Trophoblast cell (in vitro differentiated cells and primary cell): ENCODE measurements at regions not wholly inside any gene's neighbourhood (a gene's known extent, or its start where the extent isn't known, plus 50 kb on each side); places are given as distances from the start of the nearest gene placed in this dataset.

Experiments used
- DNase-seq, 2 donors: peaks; one replicate each; pipeline ENCODE4 v3.0.0-alpha.2; 2016
- H2AFZ ChIP-seq: 2 replicates; pipeline ENCODE4 v1.6.1; 2013; ENCODE audit warnings: low read length, moderate library complexity, mild to moderate bottlenecking; ENCODE audit not compliant: insufficient read depth, poor library complexity
- H2AK5ac ChIP-seq: 2 replicates; pipeline ENCODE4 v1.6.1; 2013; ENCODE audit warnings: mild to moderate bottlenecking, low read length
- H2BK120ac ChIP-seq: 2 replicates; pipeline ENCODE4 v1.6.1; 2013; ENCODE audit warnings: low read length, mild to moderate bottlenecking, moderate library complexity; ENCODE audit not compliant: insufficient read depth, poor library complexity
- H2BK12ac ChIP-seq: 2 replicates; pipeline ENCODE4 v1.6.1; 2013; ENCODE audit warnings: mild to moderate bottlenecking, low read length, moderate library complexity
- H2BK5ac ChIP-seq: 2 replicates; pipeline ENCODE4 v1.6.1; 2013; ENCODE audit warnings: low read length, low read depth, moderate library complexity, mild to moderate bottlenecking; ENCODE audit not compliant: poor library complexity
- H3K14ac ChIP-seq: 2 replicates; pipeline ENCODE4 v1.6.1; 2013; ENCODE audit warnings: mild to moderate bottlenecking, low read length
- H3K18ac ChIP-seq: 2 replicates; pipeline ENCODE4 v1.6.1; 2013; ENCODE audit warnings: mild to moderate bottlenecking, low read length
- H3K23ac ChIP-seq: 2 replicates; pipeline ENCODE4 v1.6.1; 2013; ENCODE audit warnings: low read length
- H3K27ac ChIP-seq: 2 replicates; pipeline ENCODE4 v1.5.1; 2013; ENCODE audit warnings: low read depth, mild to moderate bottlenecking, inconsistent platforms, low read length, moderate library complexity
- H3K27me3 ChIP-seq: 2 replicates; pipeline ENCODE4 v1.6.1; 2013; ENCODE audit warnings: inconsistent platforms, mild to moderate bottlenecking, low read length, moderate library complexity; ENCODE audit not compliant: insufficient read depth
- H3K36me3 ChIP-seq, 2 experiments: 1 replicate in 1 of 2; 2 replicates in 1 of 2; pipeline ENCODE4 v1.6.1; 2013; ENCODE audit warnings: low read length in 2 of 2, mild to moderate bottlenecking in 2 of 2, moderate library complexity in 1 of 2; ENCODE audit not compliant: insufficient read depth in 2 of 2, control insufficient read depth in 1 of 2
- H3K4ac ChIP-seq: 2 replicates; pipeline ENCODE4 v1.6.1; 2013; ENCODE audit warnings: low read depth, mild to moderate bottlenecking, low read length, moderate library complexity
- H3K4me1 ChIP-seq, 2 experiments: 1 replicate in 1 of 2; 2 replicates in 1 of 2; pipeline ENCODE4 v1.6.1; 2013; ENCODE audit warnings: low read length in 2 of 2, mild to moderate bottlenecking in 2 of 2, moderate library complexity in 1 of 2; ENCODE audit not compliant: insufficient read depth in 2 of 2, control insufficient read depth in 1 of 2
- H3K4me2 ChIP-seq: 2 replicates; pipeline ENCODE4 v1.6.1; 2013; ENCODE audit warnings: inconsistent platforms, mild to moderate bottlenecking, low read length, moderate library complexity
- H3K4me3 ChIP-seq: 2 replicates; pipeline ENCODE4 v1.5.1; 2013; ENCODE audit warnings: mild to moderate bottlenecking, low read depth, low read length, inconsistent platforms
- H3K79me1 ChIP-seq: one replicate; pipeline ENCODE4 v1.6.1; 2013; ENCODE audit warnings: low read length
- H3K79me2 ChIP-seq: 2 replicates; pipeline ENCODE4 v1.6.1; 2013; ENCODE audit warnings: low read length, mild to moderate bottlenecking; ENCODE audit not compliant: control insufficient read depth, insufficient read depth, poor library complexity
- H3K9ac ChIP-seq: 2 replicates; pipeline ENCODE4 v1.6.1; 2013; ENCODE audit warnings: mild to moderate bottlenecking, low read length
- H3K9me3 ChIP-seq: 2 replicates; pipeline ENCODE4 v1.6.1; 2013; ENCODE audit warnings: low read depth, mild to moderate bottlenecking, control low read depth, inconsistent platforms, low read length; ENCODE audit not compliant: insufficient read depth
- H4K12ac ChIP-seq: 2 replicates; pipeline ENCODE4 v1.6.1; 2013; ENCODE audit warnings: low read depth, mild to moderate bottlenecking, low read length, moderate library complexity
- H4K8ac ChIP-seq: 2 replicates; pipeline ENCODE4 v1.6.1; 2013; ENCODE audit warnings: low read depth, mild to moderate bottlenecking, low read length, moderate library complexity
- H4K91ac ChIP-seq: one replicate; pipeline ENCODE4 v1.6.1; 2013; ENCODE audit warnings: low read depth, mild to moderate bottlenecking, low read length, moderate library complexity
- WGBS: extraction: QIAGEN DNeasy Blood & Tissue Kit; methylation state at CpG from one replicate; pipeline ENCODE4 v1.1.7; 2013; ENCODE audit warnings: missing lambda C conversion rate; ENCODE audit not compliant: insufficient read length, insufficient coverage; ENCODE audit errors: extremely low coverage; 5-methylcytosine and 5-hydroxymethylcytosine counted together

- H3K79me2 ChIP-seq = no peaks in the 10 kb centered on the region
- no CpG with 5 or more reads among the region's 8 CpGs for WGBS
- no peak overlapping the region for H3K4me2 ChIP-seq
- H3K23ac ChIP-seq = no peak overlapping the region
- no peaks in the 10 kb centered on the region for H3K79me1 ChIP-seq
- no peak overlapping the region for H2AFZ ChIP-seq
- no peaks in the 10 kb centered on the region for H3K36me3 ChIP-seq
- no peaks in the 10 kb centered on the region for H3K9me3 ChIP-seq
- no peak overlapping the region for H4K12ac ChIP-seq
- no peak overlapping the region for H2BK5ac ChIP-seq
- H2BK12ac ChIP-seq = no peak overlapping the region
- H3K18ac ChIP-seq = no peak overlapping the region
- no peak overlapping the region for H4K8ac ChIP-seq
- no peak overlapping the region for H3K27ac ChIP-seq
- no peak overlapping the region for H4K91ac ChIP-seq
- no peaks in the 10 kb centered on the region for H3K27me3 ChIP-seq
- H3K9ac ChIP-seq = no peak overlapping the region
- H3K14ac ChIP-seq = no peak overlapping the region
- no peak for DNase-seq
- no peaks in the 10 kb centered on the region for H3K4me1 ChIP-seq
- H2AK5ac ChIP-seq = no peak overlapping the region
- H3K4me3 ChIP-seq = no peak overlapping the region
- H2BK120ac ChIP-seq = no peak overlapping the region
- no peak overlapping the region for H3K4ac ChIP-seq
These were observed 418.3 kb downstream of the OTOL1 start for GRCh38 chr3:161914703-161915417.

GRCh38 chr3:161915418-161915750, 418.8 kb downstream of the OTOL1 start:
- Histone ChIP-seq H3K23ac (no peak overlapping the region), H3K9me3 (no peaks in the 10 kb centered on the region), H2AK5ac (no peak overlapping the region), H3K9ac (no peak overlapping the region), H3K4me3 (no peak overlapping the region), H3K79me2 (no peaks in the 10 kb centered on the region), H3K4me1 (no peaks in the 10 kb centered on the region), H4K91ac (no peak overlapping the region), H3K14ac (no peak overlapping the region), H3K18ac (no peak overlapping the region), H3K4me2 (no peak overlapping the region), H3K79me1 (no peaks in the 10 kb centered on the region), H4K8ac (no peak overlapping the region), H2BK5ac (no peak overlapping the region), H3K4ac (no peak overlapping the region), H4K12ac (no peak overlapping the region), H3K27ac (no peak overlapping the region), H2BK12ac (no peak overlapping the region), H2BK120ac (no peak overlapping the region), H2AFZ (no peak overlapping the region), H3K27me3 (no peaks in the 10 kb centered on the region), H3K36me3 (no peaks in the 10 kb centered on the region)
- no peak for DNase-seq
- WGBS = no CpG with 5 or more reads among the region's 4 CpGs

GRCh38 chr3:161920196-161920595, 423.6 kb downstream of the OTOL1 start:
- no peaks in the 10 kb centered on the region for H3K36me3 ChIP-seq
- H3K4me2 ChIP-seq = no peak overlapping the region
- no peak overlapping the region for H2AK5ac ChIP-seq
- H2BK5ac ChIP-seq = no peak overlapping the region
- no peak overlapping the region for H4K12ac ChIP-seq
- H3K79me1 ChIP-seq = no peaks in the 10 kb centered on the region
- H2BK120ac ChIP-seq = no peak overlapping the region
- H3K79me2 ChIP-seq = no peaks in the 10 kb centered on the region
- H3K27ac ChIP-seq = no peak overlapping the region
- no peaks in the 10 kb centered on the region for H3K9me3 ChIP-seq
- H4K8ac ChIP-seq = no peak overlapping the region
- no peak overlapping the region for H3K4ac ChIP-seq
- H3K4me1 ChIP-seq = no peaks in the 10 kb centered on the region
- H3K4me3 ChIP-seq = no peak overlapping the region
- WGBS = no CpG with 5 or more reads among the region's 2 CpGs
- H4K91ac ChIP-seq = no peak overlapping the region
- no peak overlapping the region for H3K23ac ChIP-seq
- no peaks in the 10 kb centered on the region for H3K27me3 ChIP-seq
- no peak overlapping the region for H2AFZ ChIP-seq
- H3K14ac ChIP-seq = no peak overlapping the region
- H3K18ac ChIP-seq = no peak overlapping the region
- peak in 1 of 2 donors; percentile 31 for DNase-seq
- H3K9ac ChIP-seq = no peak overlapping the region
- H2BK12ac ChIP-seq = no peak overlapping the region

- no peaks in the 10 kb centered on the region for H3K79me1 ChIP-seq
- no peak for DNase-seq
- H2BK120ac ChIP-seq = no peak overlapping the region
- H2BK5ac ChIP-seq = no peak overlapping the region
- H2BK12ac ChIP-seq = no peak overlapping the region
- no peak overlapping the region for H3K18ac ChIP-seq
- H2AK5ac ChIP-seq = no peak overlapping the region
- H3K4ac ChIP-seq = no peak overlapping the region
- no peaks in the 10 kb centered on the region for H3K9me3 ChIP-seq
- no peak overlapping the region for H3K4me3 ChIP-seq
- no peaks in the 10 kb centered on the region for H3K4me1 ChIP-seq
- no peaks in the 10 kb centered on the region for H3K27me3 ChIP-seq
- H3K79me2 ChIP-seq = no peaks in the 10 kb centered on the region
- no peak overlapping the region for H2AFZ ChIP-seq
- no peak overlapping the region for H4K91ac ChIP-seq
- WGBS = no CpG with 5 or more reads among the region's 2 CpGs
- no peaks in the 10 kb centered on the region for H3K36me3 ChIP-seq
- no peak overlapping the region for H3K23ac ChIP-seq
- no peak overlapping the region for H3K27ac ChIP-seq
- no peak overlapping the region for H3K9ac ChIP-seq
- no peak overlapping the region for H4K12ac ChIP-seq
- H3K14ac ChIP-seq = no peak overlapping the region
- H3K4me2 ChIP-seq = no peak overlapping the region
- H4K8ac ChIP-seq = no peak overlapping the region
These were observed 429.2 kb downstream of the OTOL1 start for GRCh38 chr3:161925749-161926360.
